NOMO-1 treated with DMSO at 0.1 percent for 48 hours (cell line): ENCODE measurements at regions not wholly inside any gene's neighbourhood (a gene's known extent, or its start where the extent isn't known, plus 50 kb on each side); places are given as distances from the start of the nearest gene placed in this dataset.

ENCODE experiments used
- DNase-seq: peaks from one replicate; lab custom pipeline; 2025; ENCODE audit not compliant: unreplicated experiment; lab: John Stamatoyannopoulos, UW

GRCh38 chr22:49364398-49364797, 463.3 kb downstream of the BRD1 start:
- no peak for DNase-seq

- no peak for DNase-seq
Observed at GRCh38 chr22:49363526-49364230, 464.0 kb downstream of the BRD1 start.

- no peak for DNase-seq
Observed at GRCh38 chr22:49362211-49362839, 465.3 kb downstream of the BRD1 start.

- no peak for DNase-seq
Observed at GRCh38 chr22:49361164-49361563, 466.5 kb downstream of the BRD1 start.

- no peak for DNase-seq
Observed at GRCh38 chr22:49360746-49361145, 466.9 kb downstream of the BRD1 start.

- no peak for DNase-seq
Observed at GRCh38 chr22:49359076-49359475, 468.6 kb downstream of the BRD1 start.

GRCh38 chr22:49357661-49358440, 469.8 kb downstream of the BRD1 start:
- DNase-seq: no peak

GRCh38 chr22:49356428-49356827, 471.2 kb downstream of the BRD1 start:
- no peak for DNase-seq

GRCh38 chr22:49355211-49355920, 472.3 kb downstream of the BRD1 start:
- no peak for DNase-seq

- DNase-seq: no peak
Observed at GRCh38 chr22:49354516-49355210, 473.0 kb downstream of the BRD1 start.

GRCh38 chr22:49353235-49353634, 474.4 kb downstream of the BRD1 start:
- no peak for DNase-seq

- DNase-seq: no peak
Observed at GRCh38 chr22:49352361-49353169, 475.1 kb downstream of the BRD1 start.

- no peak for DNase-seq
Observed at GRCh38 chr22:49351761-49352227, 475.9 kb downstream of the BRD1 start.

- no peak for DNase-seq
Observed at GRCh38 chr22:49350441-49351121, 477.1 kb downstream of the BRD1 start.

GRCh38 chr22:49349841-49350381, 477.8 kb downstream of the BRD1 start:
- no peak for DNase-seq

GRCh38 chr22:49349181-49349835, 478.4 kb downstream of the BRD1 start:
- DNase-seq: no peak

- DNase-seq: no peak
Observed at GRCh38 chr22:49348631-49349030, 479.0 kb downstream of the BRD1 start.

- DNase-seq: no peak
Observed at GRCh38 chr22:49347376-49347775, 480.3 kb downstream of the BRD1 start.
